Upper lobe of left lung (tissue), 6 donors: ENCODE measurements at regions not wholly inside any gene's neighbourhood (a gene's known extent, or its start where the extent isn't known, plus 50 kb on each side); places are given as distances from the start of the nearest gene placed in this dataset.

Experiments
- ATAC-seq, 2 donors: fragments of 200-7000 bp; cut with Tn5 transposase; one replicate each; pipeline ENCODE4 v1.9.1; 2022; ENCODE audit warnings: mild to moderate bottlenecking in 2 of 2, moderate library complexity in 2 of 2; ENCODE audit not compliant: low FRiP score in 2 of 2
- DNase-seq, 2 donors: peaks; one replicate each; pipeline ENCODE4 v3.0.0-alpha.2; 2019 to 2020
- H3K27ac ChIP-seq, 4 donors: fragments of 200-600 bp; sonication (generic); one replicate each; pipeline ENCODE4 v1.5.1; 2016 to 2019
- H3K27me3 ChIP-seq, 4 donors: fragments of 200-600 bp; sonication (generic); one replicate each; pipeline ENCODE4 v1.5.1; 2017 to 2019
- H3K36me3 ChIP-seq, 4 donors: fragments of 200-600 bp; sonication (generic); one replicate each; pipeline ENCODE4 v1.5.1; 2016 to 2019
- H3K4me1 ChIP-seq, 4 donors: fragments of 200-600 bp; sonication (generic); one replicate each; pipeline ENCODE4 v1.5.1; 2018 to 2019
- H3K4me3 ChIP-seq, 4 donors: fragments of 200-600 bp; sonication (generic); one replicate each; pipeline ENCODE4 v1.5.1; 2017 to 2019; ENCODE audit warnings: mild to moderate bottlenecking in 2 of 4, moderate library complexity in 1 of 4
- H3K9me3 ChIP-seq, 4 donors: fragments of 200-600 bp; sonication (generic); one replicate each; pipeline ENCODE4 v1.5.1; 2018 to 2019
- CTCF ChIP-seq, 6 experiments: fragments of 450-650 bp in 4 of 6; fragments of 200-600 bp in 2 of 6; sonication (generic) in 2 of 6; IDR thresholded peaks; one replicate each; pipeline ENCODE4 v1.5.1; 2016 to 2019; ENCODE audit warnings: antibody characterized with exemption in 6 of 6
- EP300 ChIP-seq, 4 donors: sonication (generic); formaldehyde crosslinking; IDR thresholded peaks; one replicate each; pipeline ENCODE4 v1.5.1; 2017; ENCODE audit warnings: antibody characterized with exemption in 4 of 4, control low read depth in 2 of 4
- POLR2A ChIP-seq, 4 donors: fragments of 450-650 bp; IDR thresholded peaks; one replicate each; pipeline ENCODE4 v1.5.1; 2016 to 2017; ENCODE audit warnings: antibody characterized with exemption in 4 of 4, mild to moderate bottlenecking in 2 of 4
- POLR2AphosphoS5 ChIP-seq, 2 donors: sonication (generic); formaldehyde crosslinking; IDR thresholded peaks; one replicate each; pipeline ENCODE4 v1.5.1; 2017; ENCODE audit warnings: antibody characterized with exemption in 2 of 2
- WGBS, 2 donors: methylation state at CpG; one replicate each; pipeline ENCODE4 v1.1.5; 2017 to 2018; 5-methylcytosine and 5-hydroxymethylcytosine counted together
- donor health status: DM: no; HTN: no; CAD: no; lungs with moderate emphysema.
- donor health status: DM: no; HTN: yes; CAD: no; lungs with severe emphysema.

GRCh38 chr4:67035501-67035900 is 509.8 kb downstream of the CENPC start:
- 15 to 22% methylated on average over 2 of the region's 2 CpGs for WGBS, 2 donors
- Histone ChIP-seq H3K27ac (no peak overlapping the region), H3K4me1 (no peaks in the 10 kb centered on the region), H3K27me3 (no peaks in the 10 kb centered on the region), H3K4me3 (no peak overlapping the region), H3K9me3 (no peaks in the 10 kb centered on the region), H3K36me3 (no peaks in the 10 kb centered on the region)
- no peak for DNase-seq
- TF ChIP-seq CTCF (IDR thresholded peaks at IDR 0.05), result no peak
- ATAC-seq, result peak in 1 of 2 donors; percentile 40

- H3K9me3 ChIP-seq, result no peaks in the 10 kb centered on the region
- H3K4me1 ChIP-seq, result no peaks in the 10 kb centered on the region
- H3K4me3 ChIP-seq, result no peak overlapping the region
- DNase-seq (no peak), ATAC-seq (no peak)
- no peak overlapping the region for H3K27ac ChIP-seq
- TF ChIP-seq POLR2A (IDR thresholded peaks at IDR 0.05) (no peak), POLR2AphosphoS5 (IDR thresholded peaks at IDR 0.05) (no peak), EP300 (IDR thresholded peaks at IDR 0.05) (no peak), CTCF (IDR thresholded peaks at IDR 0.05) (no peak)
- H3K36me3 ChIP-seq, result no peaks in the 10 kb centered on the region
- no peaks in the 10 kb centered on the region for H3K27me3 ChIP-seq
Observed at GRCh38 chr4:67030636-67031035, 514.7 kb downstream of the CENPC start.

- Histone ChIP-seq H3K4me3 (no peak overlapping the region), H3K36me3 (no peaks in the 10 kb centered on the region), H3K4me1 (no peaks in the 10 kb centered on the region), H3K27ac (no peak overlapping the region), H3K27me3 (no peaks in the 10 kb centered on the region), H3K9me3 (peaks cover 0 to 11% (median 0%) of the 10 kb centered on the region in 4 donors)
- 75 to 81% methylated on average over 1 of the region's 1 CpG for WGBS, 2 donors
- no peak for ATAC-seq
- TF ChIP-seq POLR2AphosphoS5 (IDR thresholded peaks at IDR 0.05), result no peak
- no peak for TF ChIP-seq CTCF (IDR thresholded peaks at IDR 0.05)
- no peak for TF ChIP-seq EP300 (IDR thresholded peaks at IDR 0.05)
- no peak for TF ChIP-seq POLR2A (IDR thresholded peaks at IDR 0.05)
- no peak for DNase-seq
Observed at GRCh38 chr4:67020438-67020797, 524.9 kb downstream of the CENPC start.

GRCh38 chr4:67019686-67020437 is 525.4 kb downstream of the CENPC start:
- DNase-seq (no peak), ATAC-seq (no peak)
- Histone ChIP-seq H3K9me3 (peaks cover 0 to 11% (median 0%) of the 10 kb centered on the region in 4 donors), H3K4me3 (no peak overlapping the region), H3K4me1 (no peaks in the 10 kb centered on the region), H3K27ac (no peak overlapping the region), H3K36me3 (no peaks in the 10 kb centered on the region), H3K27me3 (no peaks in the 10 kb centered on the region)
- WGBS, 2 donors, result 76 to 80% methylated on average over 3 of the region's 3 CpGs
- TF ChIP-seq POLR2AphosphoS5 (IDR thresholded peaks at IDR 0.05) (no peak), EP300 (IDR thresholded peaks at IDR 0.05) (no peak), POLR2A (IDR thresholded peaks at IDR 0.05) (no peak), CTCF (IDR thresholded peaks at IDR 0.05) (no peak)

GRCh38 chr4:67014592-67014991 is 530.7 kb downstream of the CENPC start:
- 79 to 86% methylated on average over 4 of the region's 4 CpGs for WGBS, 2 donors

More at GRCh38 chr4:67014592-67014991, 530.7 kb downstream of the CENPC start:
- peaks cover 0 to 14% (median 0%) of the 10 kb centered on the region in 4 donors for H3K9me3 ChIP-seq
- H3K4me3 ChIP-seq, result no peak overlapping the region
- H3K27ac ChIP-seq, result no peak overlapping the region
- TF ChIP-seq POLR2A (IDR thresholded peaks at IDR 0.05), result no peak
- TF ChIP-seq EP300 (IDR thresholded peaks at IDR 0.05), result no peak
- no peak for TF ChIP-seq CTCF (IDR thresholded peaks at IDR 0.05)
- no peak for TF ChIP-seq POLR2AphosphoS5 (IDR thresholded peaks at IDR 0.05)
- H3K27me3 ChIP-seq, result no peaks in the 10 kb centered on the region
- ATAC-seq (no peak), DNase-seq (no peak)
- no peaks in the 10 kb centered on the region for H3K4me1 ChIP-seq
- H3K36me3 ChIP-seq, result no peaks in the 10 kb centered on the region
